ENCODE measurements at regions not wholly inside any gene's neighbourhood (a gene's known extent, or its start where the extent isn't known, plus 50 kb on each side); places are given as distances from the start of the nearest gene placed in this dataset.

DNA sequence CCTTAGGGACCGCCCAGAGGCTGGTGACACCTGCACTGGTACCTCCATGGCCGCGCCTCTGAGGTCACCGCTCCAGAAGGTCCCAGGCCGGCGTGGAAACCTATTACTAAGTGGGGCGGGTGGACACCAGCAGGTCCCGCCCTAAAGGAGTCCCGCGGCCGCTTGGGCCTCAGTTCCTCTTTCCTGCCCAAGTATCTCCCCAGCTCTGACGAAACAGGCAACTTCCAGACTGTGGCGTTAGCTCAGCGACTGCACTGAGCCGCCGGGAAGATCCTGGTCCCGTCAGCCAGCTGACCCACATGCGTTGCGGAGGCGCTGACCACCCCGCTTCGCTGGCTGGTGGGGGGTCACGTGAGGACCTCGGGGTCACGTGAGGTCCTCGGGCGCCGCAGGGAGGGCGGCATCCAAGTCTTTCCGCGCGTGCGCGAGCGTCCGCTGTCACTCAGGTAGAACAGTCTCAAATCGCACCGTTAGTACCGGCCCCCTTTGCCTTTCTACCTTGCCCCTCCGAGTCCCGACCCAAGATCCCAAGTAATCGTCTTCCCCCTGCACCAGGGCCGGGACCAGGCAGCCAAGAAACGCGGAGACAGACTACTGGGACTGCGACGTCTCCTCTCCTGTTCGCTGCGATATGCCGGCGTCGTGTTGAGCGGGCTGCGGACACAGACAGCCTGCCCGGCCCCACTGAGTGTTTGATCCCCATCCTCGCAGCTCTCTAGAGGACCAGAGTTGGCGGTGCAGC, 53.7 kb upstream of the KDM4C start:
- peak; percentile 80 for DNase-seq

DNA sequence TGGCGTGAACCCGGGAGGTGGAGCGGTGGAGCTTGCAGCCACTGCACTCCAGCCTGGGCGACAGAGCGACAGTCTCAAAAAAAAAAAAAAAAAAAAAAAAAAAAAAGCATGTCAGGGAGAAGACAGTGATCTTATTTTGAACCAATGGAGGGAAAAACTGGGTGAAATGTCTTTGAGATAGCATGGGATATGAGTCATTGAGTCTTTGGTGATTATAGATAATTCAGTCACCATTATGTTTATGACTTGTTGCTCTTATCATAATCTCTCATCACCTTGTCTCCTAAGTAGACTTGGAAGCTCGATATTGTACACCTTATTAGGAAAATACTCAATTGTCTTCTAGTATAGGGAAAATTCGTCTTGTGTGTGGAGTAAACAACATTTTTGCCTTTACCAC, 55.1 kb upstream of the KDM4C start:
- DNase-seq, result no peak

DNA sequence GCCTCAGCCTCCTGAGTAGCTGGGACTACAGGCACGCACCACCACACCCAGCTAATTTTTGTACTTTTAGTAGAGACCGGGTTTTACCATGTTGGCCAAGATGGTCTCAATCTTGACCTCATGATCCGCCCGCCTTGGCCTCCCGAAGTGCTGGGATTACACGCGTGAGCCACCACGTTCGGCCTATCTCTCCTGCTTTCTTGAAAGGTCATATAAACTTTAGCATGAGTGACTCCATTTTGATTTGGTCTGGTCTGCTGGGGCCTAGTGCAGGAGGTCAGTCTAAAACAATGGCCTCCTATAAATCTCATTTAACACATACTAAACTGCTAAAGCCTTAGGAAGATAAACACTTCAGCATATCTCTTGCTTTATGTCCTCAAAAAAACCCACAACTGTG, 50.6 kb upstream of the GLDC start:
- no peak for DNase-seq

DNA sequence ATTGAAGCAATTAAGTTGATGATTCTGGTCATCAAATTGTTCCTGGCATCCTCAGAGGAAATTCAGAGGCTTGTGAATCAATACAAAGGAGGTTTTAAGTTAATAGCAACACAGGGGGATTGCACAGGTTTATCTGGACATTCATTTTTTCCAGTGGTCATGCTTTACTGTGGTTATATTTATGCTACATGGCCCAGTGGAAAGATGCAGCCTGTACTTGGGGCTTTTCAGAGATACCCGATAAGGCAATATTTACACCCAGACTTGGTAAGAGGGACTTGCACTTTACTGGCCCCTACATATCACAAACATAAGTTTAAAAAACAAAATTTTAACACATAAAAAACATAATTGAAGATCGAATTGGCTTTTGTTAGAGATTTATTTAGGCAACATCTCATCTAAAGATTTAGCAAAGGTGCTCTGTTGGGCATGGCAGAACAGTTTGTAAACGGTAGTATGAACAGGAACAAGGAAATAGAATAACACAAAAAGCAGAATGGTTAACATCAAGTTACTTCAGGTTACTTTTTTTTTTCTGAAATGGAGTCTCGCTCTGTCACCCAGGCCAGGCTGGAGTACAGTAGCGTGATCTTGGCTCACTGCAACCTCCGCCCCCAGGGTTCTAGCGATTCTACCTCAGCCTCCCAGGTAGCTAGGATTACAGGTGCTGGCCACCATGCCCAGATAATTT, 49.7 kb upstream of the GLDC start:
- no peak for DNase-seq

Measured in renal pelvis (tissue), 1 donor.